ENCODE measurements at regions not wholly inside any gene's neighbourhood (a gene's known extent, or its start where the extent isn't known, plus 50 kb on each side); places are given as distances from the start of the nearest gene placed in this dataset.
A peak's percentile ranks its signal among the peaks of the same experiment; 100 is the strongest.
"Not testable (repeated sequence)": the region's sequence is repeated elsewhere in the genome, so short reads cannot be mapped to it uniquely, and the experiment has no call there.

GRCh38 chr22:10741210-10741609 is 4786.8 kb upstream of the OR11H1 start (continued):
- TF ChIP-seq, protein P1, sequence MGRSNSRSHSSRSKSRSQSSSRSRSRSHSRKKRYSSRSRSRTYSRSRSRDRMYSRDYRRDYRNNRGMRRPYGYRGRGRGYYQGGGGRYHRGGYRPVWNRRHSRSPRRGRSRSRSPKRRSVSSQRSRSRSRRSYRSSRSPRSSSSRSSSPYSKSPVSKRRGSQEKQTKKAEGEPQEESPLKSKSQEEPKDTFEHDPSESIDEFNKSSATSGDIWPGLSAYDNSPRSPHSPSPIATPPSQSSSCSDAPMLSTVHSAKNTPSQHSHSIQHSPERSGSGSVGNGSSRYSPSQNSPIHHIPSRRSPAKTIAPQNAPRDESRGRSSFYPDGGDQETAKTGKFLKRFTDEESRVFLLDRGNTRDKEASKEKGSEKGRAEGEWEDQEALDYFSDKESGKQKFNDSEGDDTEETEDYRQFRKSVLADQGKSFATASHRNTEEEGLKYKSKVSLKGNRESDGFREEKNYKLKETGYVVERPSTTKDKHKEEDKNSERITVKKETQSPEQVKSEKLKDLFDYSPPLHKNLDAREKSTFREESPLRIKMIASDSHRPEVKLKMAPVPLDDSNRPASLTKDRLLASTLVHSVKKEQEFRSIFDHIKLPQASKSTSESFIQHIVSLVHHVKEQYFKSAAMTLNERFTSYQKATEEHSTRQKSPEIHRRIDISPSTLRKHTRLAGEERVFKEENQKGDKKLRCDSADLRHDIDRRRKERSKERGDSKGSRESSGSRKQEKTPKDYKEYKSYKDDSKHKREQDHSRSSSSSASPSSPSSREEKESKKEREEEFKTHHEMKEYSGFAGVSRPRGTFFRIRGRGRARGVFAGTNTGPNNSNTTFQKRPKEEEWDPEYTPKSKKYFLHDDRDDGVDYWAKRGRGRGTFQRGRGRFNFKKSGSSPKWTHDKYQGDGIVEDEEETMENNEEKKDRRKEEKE (IDR thresholded peaks at IDR 0.05) = no peak
- TF ChIP-seq ZNF205 (CRISPR knock-in tag; IDR thresholded peaks at IDR 0.05) (no peak), SRY (CRISPR knock-in tag; IDR thresholded peaks at IDR 0.05) (no peak), NFKB2 (CRISPR knock-in tag; IDR thresholded peaks at IDR 0.05; ENCODE audit: borderline replicate concordance) (no peak), ZNF644 (CRISPR knock-in tag; IDR thresholded peaks at IDR 0.05; ENCODE audit: low read depth) (no peak)
- TF ChIP-seq, protein P2, sequence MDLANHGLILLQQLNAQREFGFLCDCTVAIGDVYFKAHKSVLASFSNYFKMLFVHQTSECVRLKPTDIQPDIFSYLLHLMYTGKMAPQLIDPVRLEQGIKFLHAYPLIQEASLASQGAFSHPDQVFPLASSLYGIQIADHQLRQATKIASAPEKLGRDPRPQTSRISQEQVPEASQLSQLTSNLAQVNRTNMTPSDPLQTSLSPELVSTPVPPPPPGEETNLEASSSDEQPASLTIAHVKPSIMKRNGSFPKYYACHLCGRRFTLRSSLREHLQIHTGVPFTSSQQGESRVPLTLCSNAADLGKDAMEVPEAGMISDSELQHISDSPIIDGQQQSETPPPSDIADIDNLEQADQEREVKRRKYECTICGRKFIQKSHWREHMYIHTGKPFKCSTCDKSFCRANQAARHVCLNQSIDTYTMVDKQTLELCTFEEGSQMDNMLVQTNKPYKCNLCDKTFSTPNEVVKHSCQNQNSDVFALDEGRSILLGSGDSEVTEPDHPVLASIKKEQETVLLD (CRISPR knock-in tag; IDR thresholded peaks at IDR 0.05; ENCODE audit: low read depth) = no peak

- DNase-seq (ENCODE audit: low spot score); FAIRE-seq: not testable (repeated sequence)
- TF ChIP-seq PTBP1 (IDR thresholded peaks at IDR 0.05; ENCODE audit: low read depth, low read length, poor library complexity, severe bottlenecking) (peak; percentile 38), AGO1 (IDR thresholded peaks at IDR 0.05; ENCODE audit: low read depth, low read length, poor library complexity, severe bottlenecking) (peak; percentile 50), HCFC1 (IDR thresholded peaks at IDR 0.05; ENCODE audit: low read depth, low read length) (0 out of 2 replicates have a peak, but pooled peaks have one; percentile 5)
These were observed 4786.0 kb upstream of the OR11H1 start for GRCh38 chr22:10741776-10742630.

DNA sequence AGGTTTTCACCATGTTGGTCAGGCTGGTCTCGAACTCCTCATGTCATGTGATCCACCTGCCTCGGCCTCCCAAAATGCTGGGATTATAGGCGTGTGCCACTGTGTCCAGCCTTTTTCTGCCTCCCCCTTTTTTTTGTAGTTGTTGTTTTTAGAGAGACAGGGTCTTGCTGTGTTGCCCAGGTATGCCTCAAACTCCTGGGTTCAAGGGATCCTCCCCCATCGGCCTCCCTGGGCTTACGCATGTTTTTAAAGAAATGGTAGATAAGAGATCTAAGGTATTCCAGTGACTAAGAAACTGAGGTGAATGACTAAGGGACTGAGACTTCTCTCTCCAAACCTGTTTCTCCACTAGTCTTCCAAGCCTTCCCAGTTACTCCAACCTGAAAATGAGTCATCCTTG is 4781.6 kb upstream of the OR11H1 start:
- H3K27ac ChIP-seq (ENCODE audit: extremely low read length, insufficient read depth, low read length); H3K4me3 ChIP-seq (replicated peaks in 1 of 3; ENCODE audit: insufficient read depth in 1 of 3, low read depth in 2 of 3, low read length in 3 of 3); DNase-seq (ENCODE audit: low spot score); H3K27me3 ChIP-seq (ENCODE audit: control insufficient read depth in 1 of 2, insufficient read depth in 2 of 2, low read length in 2 of 2); POLR2A ChIA-PET; ATAC-seq; H3K9ac ChIP-seq (ENCODE audit: insufficient read depth, low read depth, low read length); BruUV-seq (replicated peaks); H3K79me2 ChIP-seq (ENCODE audit: insufficient read depth, low read length); H3K36me3 ChIP-seq (replicated peaks in 1 of 2; ENCODE audit: control insufficient read depth in 1 of 2, insufficient read depth in 2 of 2, low read length in 2 of 2); H3K4me2 ChIP-seq (ENCODE audit: low read depth, low read length); H3K4me1 ChIP-seq (ENCODE audit: insufficient read depth, low read length); H2AFZ ChIP-seq (ENCODE audit: low read length); H4K20me1 ChIP-seq (ENCODE audit: insufficient read depth, low read length); CTCF ChIA-PET (ENCODE audit: low intra/inter-chr PET ratio, low total read pairs); in situ Hi-C loops (cut with HindIII; ENCODE audit: extremely low pct_ligation_motif_present, low pct_unique_long_range_greater_than_20kb); FAIRE-seq; intact Hi-C loops (cut with micrococcal nuclease; ENCODE audit: unreplicated experiment): not testable (repeated sequence)
- H3K9me3 ChIP-seq (ENCODE audit: low read length) = peaks cover 90% of the 10 kb centered on the region
- WGBS (ENCODE audit: low lambda C conversion rate) = 19% methylated on average over 5 of the region's 5 CpGs

More at GRCh38 chr22:10741776-10742630, 4786.0 kb upstream of the OR11H1 start:
- BruUV-seq (replicated peaks); H3K36me3 ChIP-seq (replicated peaks in 1 of 2; ENCODE audit: control insufficient read depth in 1 of 2, insufficient read depth in 2 of 2, low read length in 2 of 2); H3K4me3 ChIP-seq (replicated peaks in 1 of 3; ENCODE audit: insufficient read depth in 1 of 3, low read depth in 2 of 3, low read length in 3 of 3); H2AFZ ChIP-seq (ENCODE audit: low read length); H4K20me1 ChIP-seq (ENCODE audit: insufficient read depth, low read length); H3K4me1 ChIP-seq (ENCODE audit: insufficient read depth, low read length); H3K79me2 ChIP-seq (ENCODE audit: insufficient read depth, low read length); H3K27me3 ChIP-seq (ENCODE audit: control insufficient read depth in 1 of 2, insufficient read depth in 2 of 2, low read length in 2 of 2); POLR2A ChIA-PET; CTCF ChIA-PET (ENCODE audit: low intra/inter-chr PET ratio, low total read pairs); in situ Hi-C loops (cut with HindIII; ENCODE audit: extremely low pct_ligation_motif_present, low pct_unique_long_range_greater_than_20kb); intact Hi-C loops (cut with micrococcal nuclease; ENCODE audit: unreplicated experiment); H3K9ac ChIP-seq (ENCODE audit: insufficient read depth, low read depth, low read length); H3K4me2 ChIP-seq (ENCODE audit: low read depth, low read length); H3K27ac ChIP-seq (ENCODE audit: extremely low read length, insufficient read depth, low read length): not testable (repeated sequence)
- peaks cover 92% of the 10 kb centered on the region for H3K9me3 ChIP-seq (ENCODE audit: low read length)
- 78% methylated on average over 76 of the region's 76 CpGs for WGBS (ENCODE audit: low lambda C conversion rate)
- ATAC-seq = peak; percentile 59
